Erythroblast (primary cell): ENCODE measurements at regions not wholly inside any gene's neighbourhood (a gene's known extent, or its start where the extent isn't known, plus 50 kb on each side); places are given as distances from the start of the nearest gene placed in this dataset.

Experiments used
- DNase-seq, 2 experiments: peaks; one replicate each; lab custom pipeline; 2025; lab: John Stamatoyannopoulos, UW
- GATA1 ChIP-seq: IDR thresholded peaks from 2 replicates; pipeline ENCODE4 v1.6.1; 2011; ENCODE audit warnings: low read depth, mild to moderate bottlenecking, control low read depth, low read length, moderate library complexity
- POLR2A ChIP-seq: IDR thresholded peaks from 2 replicates; pipeline ENCODE4 v1.6.1; 2011; ENCODE audit warnings: mild to moderate bottlenecking, low read length

DNA sequence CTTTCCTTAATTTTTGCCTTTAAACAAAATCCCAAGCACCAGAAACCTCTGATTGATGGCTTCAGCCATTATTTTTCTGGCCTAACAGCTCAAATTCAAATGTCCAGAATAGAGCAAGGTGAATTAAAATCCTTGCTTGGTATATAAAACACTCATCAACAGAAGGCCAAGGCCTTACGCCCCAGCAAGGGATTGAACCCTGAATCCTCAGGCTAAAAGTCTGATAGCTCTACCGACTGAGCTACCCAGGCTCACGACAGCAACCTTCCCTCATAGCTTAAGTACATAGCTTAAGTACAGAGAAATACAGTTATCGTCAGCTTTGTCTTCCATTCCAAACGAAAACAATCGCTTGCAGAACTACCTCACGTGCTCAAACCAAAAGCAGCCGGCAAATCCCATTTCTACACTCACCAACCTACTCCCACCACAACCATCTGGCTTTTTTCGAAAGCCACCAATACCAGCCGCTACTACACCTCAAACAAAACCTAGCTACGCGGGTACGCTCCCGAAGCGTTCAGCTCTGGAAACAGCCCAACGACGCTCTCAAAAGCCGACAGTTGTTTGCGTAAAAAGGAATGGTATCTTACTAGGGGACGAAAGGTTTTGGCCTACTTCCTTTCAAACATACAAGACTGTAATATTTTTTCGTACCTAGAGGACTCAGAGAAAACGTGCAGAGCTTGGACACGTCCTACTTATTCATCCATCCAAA is 167.5 kb downstream of the GPX5 start:
- TF ChIP-seq POLR2A (no peak), GATA1 (no peak)
- no peak for DNase-seq

DNA sequence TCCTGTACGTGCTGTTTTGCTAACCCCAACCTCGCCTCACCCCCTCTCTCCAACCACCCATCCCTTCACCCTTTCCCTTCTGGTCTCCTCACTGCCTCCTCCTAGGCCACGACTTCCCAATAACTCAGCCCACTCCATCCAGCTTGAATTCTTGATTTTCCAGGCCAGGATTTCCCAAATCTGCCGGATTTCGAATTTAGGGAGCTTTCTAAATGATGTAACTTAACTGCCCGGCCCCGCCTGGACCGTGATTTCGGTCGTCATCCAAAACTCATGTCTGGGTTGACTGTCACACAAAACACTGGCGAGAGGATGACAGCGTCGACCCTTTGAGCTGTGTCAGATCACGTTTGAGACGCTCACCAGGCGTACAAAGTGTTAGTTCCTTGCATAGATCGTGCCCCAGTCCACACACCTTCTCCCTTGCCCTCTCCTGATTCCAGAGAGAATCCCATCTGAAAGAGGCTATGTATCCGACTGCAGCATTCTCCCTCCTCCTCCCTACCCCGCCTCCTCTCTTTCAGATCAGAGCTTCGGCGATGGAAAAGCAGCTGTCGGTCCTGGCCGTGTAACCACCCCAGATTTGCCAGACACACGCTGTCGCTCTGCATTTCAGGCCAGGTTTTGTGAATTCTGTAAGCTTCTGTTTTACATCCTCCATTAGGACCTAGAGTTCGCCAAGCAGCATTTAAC is 168.2 kb downstream of the GPX5 start:
- DNase-seq: no peak
- no peak for TF ChIP-seq POLR2A
- TF ChIP-seq GATA1: no peak

DNA sequence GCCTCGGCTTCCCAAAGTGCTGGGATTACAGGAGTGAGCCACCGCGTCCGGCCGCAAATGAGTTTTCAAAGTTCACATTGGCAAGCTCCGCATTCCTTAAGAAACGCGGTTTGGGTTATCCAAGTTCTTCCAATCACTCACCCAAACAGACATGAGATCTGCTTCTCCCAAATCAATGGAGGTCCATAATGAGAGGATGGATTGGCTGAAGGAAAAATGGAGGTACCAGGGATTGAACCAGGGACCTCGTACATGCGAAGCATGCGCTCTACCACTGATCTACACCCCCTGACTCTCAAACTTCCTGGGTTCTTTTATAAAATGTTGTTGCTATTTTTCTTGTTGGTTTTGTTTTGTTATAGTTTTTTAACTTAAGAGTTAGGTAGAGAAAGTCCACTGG is 170.0 kb downstream of the GPX5 start:
- DNase-seq: no peak
- TF ChIP-seq GATA1: no peak
- no peak for TF ChIP-seq POLR2A

DNA sequence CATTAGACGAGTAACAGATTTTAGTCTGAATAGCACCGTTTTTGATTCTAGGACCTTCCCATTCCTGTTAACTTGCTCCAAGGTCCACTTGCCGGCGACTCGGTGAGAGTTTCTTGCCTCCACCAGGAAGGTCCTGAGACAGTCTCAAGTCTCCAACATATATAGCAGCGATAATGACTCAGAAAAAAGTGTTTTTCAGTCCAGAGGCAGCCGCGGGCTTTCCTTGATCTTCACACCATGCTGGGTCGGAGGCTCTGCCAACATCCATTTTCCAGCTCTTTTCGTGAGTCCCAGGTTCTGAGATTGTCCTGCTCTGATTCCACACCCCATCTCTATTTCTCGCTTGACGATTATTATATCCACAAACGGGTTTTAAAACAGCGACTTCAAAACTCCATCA is 170.5 kb downstream of the GPX5 start:
- no peak for DNase-seq
- no peak for TF ChIP-seq POLR2A
- TF ChIP-seq GATA1: no peak

DNA sequence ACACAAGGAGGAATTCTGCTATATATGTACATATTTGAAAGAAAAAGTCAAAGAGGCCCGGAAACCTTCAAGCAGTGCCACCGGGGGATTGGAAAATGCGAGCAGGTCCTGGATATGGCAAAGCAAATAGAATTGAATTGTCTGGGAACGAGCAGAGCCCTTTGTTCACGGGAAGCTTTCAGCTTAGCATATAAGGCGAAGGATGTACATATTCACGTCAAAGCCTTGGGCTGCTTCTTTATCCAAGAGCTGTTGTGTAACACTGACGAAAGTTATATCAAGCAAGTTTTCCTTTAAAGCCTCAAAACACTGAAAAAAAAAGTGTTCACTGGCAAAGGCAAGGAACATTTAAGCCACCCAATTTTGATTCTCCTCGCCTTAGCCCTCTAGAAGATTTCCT is 171.0 kb downstream of the GPX5 start:
- no peak for TF ChIP-seq GATA1
- TF ChIP-seq POLR2A: no peak
- DNase-seq: no peak

DNA sequence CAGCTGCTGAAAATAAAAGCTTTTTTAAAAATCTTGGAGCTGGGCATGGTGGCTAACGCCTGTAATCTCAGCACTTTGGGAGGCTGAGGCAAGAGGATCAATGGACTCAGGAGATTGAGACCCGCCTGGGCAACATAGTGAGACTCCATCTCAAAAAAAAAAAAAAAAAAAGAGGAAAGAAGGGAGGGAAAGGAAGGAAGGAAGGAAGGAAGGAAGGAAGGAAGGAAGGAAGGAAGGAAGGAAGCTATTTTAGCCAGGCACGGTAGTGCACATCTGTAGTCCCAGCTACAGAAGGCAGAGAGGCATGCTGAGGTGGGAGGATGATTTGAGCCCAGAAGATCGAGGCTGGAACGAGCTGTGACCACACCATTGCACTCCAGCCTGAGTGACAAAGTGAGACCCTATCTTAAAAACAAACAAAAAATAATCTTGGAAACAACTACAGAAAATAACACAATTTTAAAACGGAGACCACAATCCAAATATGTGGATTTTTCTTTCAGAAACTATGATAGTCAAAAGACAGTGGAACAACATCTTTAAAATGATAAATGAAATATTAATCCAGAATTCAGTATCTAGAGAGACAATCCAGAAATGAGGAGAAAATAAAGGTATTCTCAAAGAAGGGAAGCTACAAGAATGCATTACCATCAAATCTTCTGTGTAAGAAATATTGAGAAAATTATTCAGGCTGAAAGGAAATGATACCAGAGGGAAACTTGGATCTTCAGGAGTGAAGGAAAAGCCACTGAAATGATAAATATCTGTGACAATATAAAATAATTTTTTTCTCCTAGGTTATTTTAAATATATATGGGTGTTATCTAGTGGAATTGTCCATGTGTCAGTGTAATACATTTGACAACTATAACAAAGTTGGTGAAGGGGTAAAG is 182.0 kb downstream of the GPX5 start:
- no peak for DNase-seq
- TF ChIP-seq POLR2A (no peak), GATA1 (no peak)

DNA sequence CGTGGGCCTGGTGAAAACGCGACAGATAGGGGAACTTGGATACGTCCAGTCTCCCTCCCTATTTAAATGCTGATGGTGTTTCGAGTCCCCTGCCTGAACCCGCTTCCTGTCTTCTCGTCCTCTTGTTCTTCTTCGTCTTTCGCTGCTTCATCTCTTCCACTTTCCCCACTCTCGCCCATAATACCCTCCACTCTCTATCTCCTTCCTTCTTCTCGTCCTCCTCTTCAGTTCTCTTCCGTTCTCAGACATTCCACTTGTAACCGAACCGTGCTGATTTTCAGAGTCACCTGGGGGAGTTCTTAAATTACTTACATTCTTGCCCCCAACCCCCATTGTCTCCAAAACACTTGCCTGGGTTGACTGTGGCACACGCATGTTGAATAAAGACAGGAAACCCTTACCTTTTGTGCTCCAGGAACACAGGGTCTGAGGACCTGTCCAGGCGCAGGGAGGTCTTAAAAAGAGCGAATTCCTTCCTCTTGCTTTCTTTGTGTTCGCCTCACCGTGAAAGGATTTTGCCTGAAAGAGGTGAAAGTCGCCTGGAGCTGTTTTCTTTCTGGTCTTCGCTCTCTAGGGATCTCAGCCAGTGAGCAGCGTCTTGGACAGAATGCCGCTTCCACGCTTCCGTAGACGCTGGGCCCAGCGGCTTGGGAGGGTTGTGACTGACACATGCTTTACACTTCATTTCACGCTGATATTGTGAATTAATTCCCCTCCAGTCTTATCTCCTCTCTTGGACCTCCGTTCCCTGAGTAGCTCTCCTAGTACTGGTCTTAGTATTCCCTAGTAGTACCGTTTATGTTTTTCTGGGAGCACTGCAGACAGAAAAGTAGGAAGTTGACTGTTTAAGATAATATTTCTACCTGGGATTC is 184.0 kb downstream of the GPX5 start:
- TF ChIP-seq GATA1 (no peak), POLR2A (no peak)
- peak; percentile 19 to 44 for DNase-seq

DNA sequence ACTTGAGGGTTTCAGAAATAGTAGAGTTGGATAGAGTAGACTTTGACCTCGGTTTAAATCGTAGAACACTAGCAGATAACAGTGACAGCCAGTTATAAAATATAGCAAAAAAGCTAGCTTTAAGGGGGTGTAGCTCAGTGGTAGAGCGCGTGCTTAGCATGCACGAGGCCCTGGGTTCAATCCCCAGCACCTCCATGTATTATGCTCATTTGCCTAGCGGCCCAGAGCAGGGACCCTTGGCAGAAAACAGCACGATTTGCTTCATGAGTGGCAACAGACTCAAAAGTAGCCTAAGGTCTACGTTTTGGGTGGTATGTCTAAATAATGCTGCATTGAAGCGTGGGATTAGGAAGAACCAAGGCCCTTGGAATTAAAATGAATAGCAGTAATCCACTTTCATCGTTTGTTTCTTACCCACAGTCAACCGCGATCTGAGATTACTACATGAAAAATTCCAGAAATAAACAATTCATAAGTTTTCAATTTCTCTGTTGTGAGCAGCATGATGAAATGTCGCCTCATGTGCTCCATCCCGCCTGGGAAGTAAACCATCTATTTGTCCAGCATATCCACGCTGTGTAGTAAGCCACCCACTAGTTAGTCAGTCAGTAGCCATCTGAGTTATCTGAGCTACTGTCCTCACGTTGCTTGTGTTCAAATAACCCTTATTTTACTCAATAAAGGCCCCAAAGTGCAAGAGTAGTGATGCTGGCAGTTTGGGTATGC is 184.9 kb downstream of the GPX5 start:
- DNase-seq: peak; percentile 57 to 68
- TF ChIP-seq POLR2A: no peak
- no peak for TF ChIP-seq GATA1

DNA sequence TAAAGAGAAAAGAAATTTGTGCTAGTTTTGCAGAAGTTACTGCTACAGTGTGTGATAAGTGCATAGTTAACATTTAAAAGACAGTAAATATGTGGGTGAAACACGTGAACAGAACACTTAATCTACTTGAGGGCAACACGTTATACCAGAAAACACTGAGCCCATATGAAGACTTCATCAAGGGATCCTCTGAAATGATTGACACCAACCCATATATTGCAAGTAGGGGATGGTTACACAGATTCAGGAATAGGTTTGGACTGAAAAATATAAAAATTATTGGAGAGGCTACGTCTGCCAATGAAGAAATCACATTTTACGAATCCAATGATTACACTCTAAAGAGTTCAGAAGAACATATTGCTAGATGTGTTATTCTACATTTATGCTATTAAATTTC is 185.6 kb downstream of the GPX5 start:
- no peak for TF ChIP-seq POLR2A
- DNase-seq: no peak

DNA sequence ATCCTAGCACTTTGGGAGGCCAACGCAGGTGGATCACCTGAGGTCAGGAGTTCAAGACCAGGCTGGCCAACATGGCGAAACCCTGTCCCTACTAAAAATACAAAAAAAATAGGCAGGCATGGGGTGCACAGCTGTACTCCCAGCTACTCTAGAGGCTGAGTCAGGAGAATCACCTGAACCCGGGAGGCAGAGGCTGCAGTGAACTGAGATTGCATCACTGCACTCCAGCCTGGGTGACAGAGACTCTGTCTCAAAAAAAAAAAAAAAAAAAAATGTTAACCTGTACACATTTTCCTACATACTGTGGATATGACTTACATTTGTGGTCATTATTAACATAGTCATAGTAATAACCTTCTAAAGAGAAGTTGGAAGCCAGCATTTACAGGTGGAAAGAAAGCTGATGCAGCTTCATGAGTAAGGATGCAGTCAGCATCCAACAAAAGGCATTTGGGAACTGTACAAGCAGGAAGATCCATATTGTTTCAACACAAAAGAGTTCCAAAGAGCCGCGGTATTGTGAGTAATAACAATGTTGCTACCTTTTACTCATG is 186.2 kb downstream of the GPX5 start:
- TF ChIP-seq POLR2A (no peak), GATA1 (no peak)
- DNase-seq: no peak

DNA sequence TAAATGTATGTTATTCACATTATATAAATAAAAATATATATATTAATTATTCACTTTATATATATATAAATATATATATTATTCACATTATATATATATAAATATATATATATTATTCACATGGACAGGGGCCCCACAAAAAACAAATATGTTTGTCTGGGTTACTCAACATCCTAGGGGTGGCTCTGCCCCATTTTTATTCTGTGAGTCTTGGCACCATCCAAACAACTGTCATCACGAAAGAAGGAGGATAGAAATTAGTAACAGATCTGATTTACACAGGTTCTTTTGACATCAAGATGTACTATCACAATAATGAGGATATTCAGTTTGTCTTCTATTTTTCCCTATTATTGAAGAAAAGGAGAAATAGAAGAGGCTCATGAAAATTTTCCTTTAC is 187.3 kb downstream of the GPX5 start:
- peak in 1 of 2 experiments; percentile 19 for DNase-seq
- no peak for TF ChIP-seq GATA1
- TF ChIP-seq POLR2A: no peak

DNA sequence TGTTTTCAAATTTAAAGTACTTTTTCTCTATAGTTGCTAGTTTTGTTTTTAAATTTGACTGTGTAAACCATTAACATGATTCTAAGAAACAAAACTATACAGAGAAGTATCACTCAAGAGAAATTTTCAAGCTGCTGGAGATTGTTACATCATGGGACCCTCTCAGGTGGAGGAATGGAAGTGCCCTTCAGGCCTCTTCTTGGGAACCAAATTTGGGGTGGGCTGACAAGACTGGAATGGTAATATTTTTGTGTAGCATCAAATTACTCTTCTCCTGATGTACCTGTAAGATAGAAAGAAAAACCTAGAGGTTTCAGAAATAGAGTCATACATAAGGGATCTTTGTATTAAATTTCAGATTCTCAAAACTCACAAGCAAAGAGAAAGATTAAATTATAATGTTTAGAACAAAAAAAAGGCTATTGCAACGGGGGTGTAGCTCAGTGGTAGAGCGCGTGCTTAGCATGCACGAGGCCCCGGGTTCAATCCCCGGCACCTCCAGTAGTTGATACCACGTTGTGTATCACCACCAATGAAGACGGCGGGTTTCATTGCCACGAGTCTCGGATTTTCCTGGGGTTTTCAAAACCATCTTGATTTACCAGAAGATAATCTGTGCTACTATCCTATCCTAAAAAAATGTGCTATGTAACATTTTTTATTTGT is 193.7 kb downstream of the GPX5 start:
- DNase-seq: peak; percentile 48 to 61
- TF ChIP-seq GATA1: no peak
- no peak for TF ChIP-seq POLR2A
